ENCODE measurements at regions not wholly inside any gene's neighbourhood (a gene's known extent, or its start where the extent isn't known, plus 50 kb on each side); places are given as distances from the start of the nearest gene placed in this dataset.

GRCh38 chr11:112392904-112393303 is 132.2 kb upstream of the PLET1 start:
- no peak overlapping the region for H3K4me3 ChIP-seq (ENCODE audit: low read depth, low read length)
- DNase-seq (ENCODE audit: low read depth): no peak
- no peak for TF ChIP-seq CTCF (IDR thresholded peaks at IDR 0.05; ENCODE audit: insufficient read depth, low read depth, low read length)

GRCh38 chr11:112394304-112394703 is 133.6 kb upstream of the PLET1 start:
- no peak for DNase-seq (ENCODE audit: low read depth)

GRCh38 chr11:112396076-112396475 is 135.4 kb upstream of the PLET1 start:
- H3K4me3 ChIP-seq (ENCODE audit: low read depth, low read length): no peak overlapping the region
- TF ChIP-seq CTCF (IDR thresholded peaks at IDR 0.05; ENCODE audit: insufficient read depth, low read depth, low read length): no peak
- no peak for DNase-seq (ENCODE audit: low read depth)

More at GRCh38 chr11:112394304-112394703, 133.6 kb upstream of the PLET1 start:
- no peak overlapping the region for H3K4me3 ChIP-seq (ENCODE audit: low read depth, low read length)
- TF ChIP-seq CTCF (IDR thresholded peaks at IDR 0.05; ENCODE audit: insufficient read depth, low read depth, low read length): no peak

- TF ChIP-seq CTCF (IDR thresholded peaks at IDR 0.05; ENCODE audit: insufficient read depth, low read depth, low read length): no peak
- no peak for DNase-seq (ENCODE audit: low read depth)
- no peak overlapping the region for H3K4me3 ChIP-seq (ENCODE audit: low read depth, low read length)
Observed at GRCh38 chr11:112398798-112399478, 138.3 kb upstream of the PLET1 start.

GRCh38 chr11:112400476-112401014 is 139.9 kb upstream of the PLET1 start:
- no peak overlapping the region for H3K4me3 ChIP-seq (ENCODE audit: low read depth, low read length)
- no peak for DNase-seq (ENCODE audit: low read depth)
- no peak for TF ChIP-seq CTCF (IDR thresholded peaks at IDR 0.05; ENCODE audit: insufficient read depth, low read depth, low read length)

- no peak for TF ChIP-seq CTCF (IDR thresholded peaks at IDR 0.05; ENCODE audit: insufficient read depth, low read depth, low read length)
- no peak overlapping the region for H3K4me3 ChIP-seq (ENCODE audit: low read depth, low read length)
- no peak for DNase-seq (ENCODE audit: low read depth)
Observed at GRCh38 chr11:112401036-112401769, 140.5 kb upstream of the PLET1 start.
